Kidney (tissue), 13 donors: ENCODE measurements at regions not wholly inside any gene's neighbourhood (a gene's known extent, or its start where the extent isn't known, plus 50 kb on each side); places are given as distances from the start of the nearest gene placed in this dataset.

Source experiments
- DNase-seq, 5 donors: peaks; one replicate each; pipeline ENCODE4 v3.0.0-alpha.2; 2013 to 2020
- FAIRE-seq: peaks from 2 replicates; lab custom pipeline; 2012; peaks lifted over from hg19 to GRCh38; lab: Jason Lieb, UNC
- H3K27ac ChIP-seq, 2 donors: one replicate each; pipeline ENCODE4 v1.7.0; 2013; ENCODE audit warnings: low read depth in 2 of 2, low read length in 2 of 2, inconsistent platforms in 1 of 2
- H3K27me3 ChIP-seq: one replicate; pipeline ENCODE4 v1.7.1; 2013; ENCODE audit warnings: low read length, inconsistent platforms; ENCODE audit not compliant: control insufficient read depth, insufficient read depth
- H3K36me3 ChIP-seq, 3 donors: one replicate each; pipeline versions ENCODE4 v1.7.0 to v1.7.1; 2013; ENCODE audit warnings: low read length in 3 of 3, control low read depth in 1 of 3, inconsistent platforms in 1 of 3; ENCODE audit not compliant: insufficient read depth in 3 of 3, control insufficient read depth in 2 of 3
- H3K4me1 ChIP-seq, 3 donors: one replicate each; pipeline versions ENCODE4 v1.7.0 to v1.7.1; 2013; ENCODE audit warnings: low read length in 3 of 3, inconsistent platforms in 1 of 3, low read depth in 1 of 3; ENCODE audit not compliant: control insufficient read depth in 2 of 3, insufficient read depth in 2 of 3
- H3K4me3 ChIP-seq, 3 donors: one replicate each; pipeline versions ENCODE4 v1.7.0 to v1.8.1; 2013; ENCODE audit warnings: low read length in 3 of 3, control low read depth in 1 of 3, inconsistent platforms in 1 of 3
- H3K9ac ChIP-seq, 3 donors: one replicate each; pipeline versions ENCODE4 v1.7.0 to v1.7.1; 2013; ENCODE audit warnings: low read length in 3 of 3, control low read depth in 1 of 3, inconsistent platforms in 1 of 3
- H3K9me3 ChIP-seq, 3 donors: one replicate each; pipeline versions ENCODE4 v1.7.0 to v1.7.1; 2013; ENCODE audit warnings: low read length in 3 of 3, control low read depth in 1 of 3, inconsistent platforms in 1 of 3; ENCODE audit not compliant: control insufficient read depth in 2 of 3, insufficient read depth in 1 of 3
- CTCF ChIP-seq: IDR thresholded peaks from 3 replicates; pipeline ENCODE4 v1.5.1; 2012; ENCODE audit warnings: mild to moderate bottlenecking, moderate library complexity, borderline replicate concordance; ENCODE audit not compliant: insufficient read depth; ENCODE audit errors: extremely low read depth
- intact Hi-C: fragments of 100-400 bp; cut with DNase I; formaldehyde crosslinking; loops from one replicate; pipeline ENCODE4 v1.11.1; 2022
- donor health status: control.
- donor health status: control.
- donor health status: control.
- donor health status: control.
- donor health status: control.
- donor health status: DM: yes; HTN: yes; CAD: no.
- donor health status: Normal renal cell carcinoma (clear cell type).

- no peak for FAIRE-seq
- intact Hi-C loops = no loop called here
Measured at GRCh38 chr12:116425256-116426193, 133.7 kb upstream of the MAP1LC3B2 start.

GRCh38 chr12:116426391-116427136 is 132.6 kb upstream of the MAP1LC3B2 start:
- H3K36me3 ChIP-seq = no peaks in the 10 kb centered on the region

More at GRCh38 chr12:116425256-116426193, 133.7 kb upstream of the MAP1LC3B2 start:
- Histone ChIP-seq H3K4me3 (no peak overlapping the region), H3K4me1 (peaks cover 0 to 4% (median 3%) of the 10 kb centered on the region in 3 donors), H3K36me3 (no peaks in the 10 kb centered on the region), H3K27me3 (no peaks in the 10 kb centered on the region), H3K27ac (peak overlapping the region; percentile 3 to 41), H3K9ac (no peak overlapping the region), H3K9me3 (peaks cover 0 to 6% (median 0%) of the 10 kb centered on the region in 3 donors)
- TF ChIP-seq CTCF = no peak
- no peak for DNase-seq

GRCh38 chr12:116427200-116427930 is 131.8 kb upstream of the MAP1LC3B2 start:
- no peaks in the 10 kb centered on the region for H3K27me3 ChIP-seq
- H3K4me3 ChIP-seq = no peak overlapping the region
- no peak overlapping the region for H3K9ac ChIP-seq
- peak overlapping the region; percentile 51 to 56 for H3K27ac ChIP-seq
- DNase-seq = peak in 4 of 5 donors; percentile 67 to 86 (median 78)
- no peak for TF ChIP-seq CTCF
- no peak for FAIRE-seq
- H3K4me1 ChIP-seq = peaks cover 0 to 4% (median 3%) of the 10 kb centered on the region in 3 donors
- no peaks in the 10 kb centered on the region for H3K36me3 ChIP-seq
- intact Hi-C loops = no loop called here
- no peaks in the 10 kb centered on the region for H3K9me3 ChIP-seq

More at GRCh38 chr12:116426391-116427136, 132.6 kb upstream of the MAP1LC3B2 start:
- no peak overlapping the region for H3K4me3 ChIP-seq
- H3K27ac ChIP-seq = peak overlapping the region; percentile 3 to 51
- TF ChIP-seq CTCF = no peak
- H3K4me1 ChIP-seq = peaks cover 0 to 4% (median 3%) of the 10 kb centered on the region in 3 donors
- FAIRE-seq (no peak), DNase-seq (peak; percentile 75 to 89 (median 81))
- H3K9me3 ChIP-seq = peaks cover 0 to 6% (median 0%) of the 10 kb centered on the region in 3 donors
- intact Hi-C loops = no loop called here
- no peaks in the 10 kb centered on the region for H3K27me3 ChIP-seq
- no peak overlapping the region for H3K9ac ChIP-seq
